ENCODE measurements at regions not wholly inside any gene's neighbourhood (a gene's known extent, or its start where the extent isn't known, plus 50 kb on each side); places are given as distances from the start of the nearest gene placed in this dataset.

- no peaks in the 10 kb centered on the region for H3K4me1 ChIP-seq
- 85% methylated on average over 4 of the region's 4 CpGs for WGBS
- H3K36me3 ChIP-seq = no peaks in the 10 kb centered on the region
- TF ChIP-seq, protein P1, sequence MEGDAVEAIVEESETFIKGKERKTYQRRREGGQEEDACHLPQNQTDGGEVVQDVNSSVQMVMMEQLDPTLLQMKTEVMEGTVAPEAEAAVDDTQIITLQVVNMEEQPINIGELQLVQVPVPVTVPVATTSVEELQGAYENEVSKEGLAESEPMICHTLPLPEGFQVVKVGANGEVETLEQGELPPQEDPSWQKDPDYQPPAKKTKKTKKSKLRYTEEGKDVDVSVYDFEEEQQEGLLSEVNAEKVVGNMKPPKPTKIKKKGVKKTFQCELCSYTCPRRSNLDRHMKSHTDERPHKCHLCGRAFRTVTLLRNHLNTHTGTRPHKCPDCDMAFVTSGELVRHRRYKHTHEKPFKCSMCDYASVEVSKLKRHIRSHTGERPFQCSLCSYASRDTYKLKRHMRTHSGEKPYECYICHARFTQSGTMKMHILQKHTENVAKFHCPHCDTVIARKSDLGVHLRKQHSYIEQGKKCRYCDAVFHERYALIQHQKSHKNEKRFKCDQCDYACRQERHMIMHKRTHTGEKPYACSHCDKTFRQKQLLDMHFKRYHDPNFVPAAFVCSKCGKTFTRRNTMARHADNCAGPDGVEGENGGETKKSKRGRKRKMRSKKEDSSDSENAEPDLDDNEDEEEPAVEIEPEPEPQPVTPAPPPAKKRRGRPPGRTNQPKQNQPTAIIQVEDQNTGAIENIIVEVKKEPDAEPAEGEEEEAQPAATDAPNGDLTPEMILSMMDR (IDR thresholded peaks at IDR 0.05) = no peak
- TF ChIP-seq POLR2AphosphoS5 (IDR thresholded peaks at IDR 0.05) (no peak), POLR2A (IDR thresholded peaks at IDR 0.05; ENCODE audit: low read depth) (no peak), EP300 (IDR thresholded peaks at IDR 0.05) (no peak)
- no peaks in the 10 kb centered on the region for H3K9me3 ChIP-seq
- no peak for DNase-seq (ENCODE audit: extremely low spot score)
- intact Hi-C loops (cut with DNase I) = no loop called here
- no peak overlapping the region for H3K27ac ChIP-seq (replicated peaks in 1 of 4)
- H3K4me3 ChIP-seq = no peak overlapping the region
- no peaks in the 10 kb centered on the region for H3K27me3 ChIP-seq
Measured at GRCh38 chr13:58994077-58994476, 1169.7 kb downstream of the DIAPH3 start.

DNA sequence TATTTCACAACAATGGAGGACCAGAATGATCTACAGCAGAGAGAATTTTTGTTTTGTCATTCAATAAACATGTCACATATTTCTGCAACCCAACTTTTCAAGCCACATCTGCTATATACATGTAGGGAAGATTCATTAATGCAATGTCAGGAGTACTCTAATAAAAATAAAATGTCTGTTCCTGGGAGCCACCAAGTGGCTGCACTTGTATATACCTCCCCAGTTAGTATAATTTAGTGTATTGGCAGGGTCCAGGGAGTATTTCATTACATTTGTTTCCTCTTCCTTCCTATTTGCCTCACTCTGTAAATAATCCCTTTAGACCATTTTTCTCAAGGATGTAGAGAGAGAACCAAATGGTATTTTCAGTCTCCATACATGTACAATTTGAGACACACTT is 1169.0 kb downstream of the DIAPH3 start:
- DNase-seq (ENCODE audit: extremely low spot score) = no peak
- TF ChIP-seq, protein P1 (IDR thresholded peaks at IDR 0.05) = no peak
- no peak for TF ChIP-seq EP300 (IDR thresholded peaks at IDR 0.05)
- H3K9me3 ChIP-seq = no peaks in the 10 kb centered on the region
- no peaks in the 10 kb centered on the region for H3K36me3 ChIP-seq
- no peaks in the 10 kb centered on the region for H3K27me3 ChIP-seq
- intact Hi-C loops (cut with DNase I) = no loop called here
- H3K27ac ChIP-seq (replicated peaks in 1 of 4) = no peak overlapping the region
- no peaks in the 10 kb centered on the region for H3K4me1 ChIP-seq
- no peak overlapping the region for H3K4me3 ChIP-seq

DNA sequence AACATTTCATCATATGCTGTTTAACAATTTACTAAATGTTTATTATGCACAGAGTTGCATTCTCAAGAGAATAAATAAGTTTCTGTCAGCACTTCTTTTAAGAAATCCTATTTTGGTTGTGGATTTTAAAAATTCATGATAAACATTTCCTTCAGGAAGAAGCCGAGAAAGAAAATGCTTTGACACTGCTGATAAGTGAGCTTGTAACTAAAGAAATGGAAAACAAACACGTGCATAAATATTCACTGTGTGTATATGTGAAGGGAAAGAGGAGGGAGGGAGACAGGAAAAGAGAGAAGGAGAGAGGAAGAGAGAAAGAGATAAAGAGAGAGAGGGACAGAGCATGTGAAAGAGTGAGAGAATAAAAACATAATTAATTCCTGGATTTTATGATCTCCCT is 1165.0 kb downstream of the DIAPH3 start:
- H3K9me3 ChIP-seq = peaks cover 0 to 4% (median 0%) of the 10 kb centered on the region in 4 donors
- WGBS = 51% methylated on average over 2 of the region's 2 CpGs
- intact Hi-C loops (cut with DNase I) = no loop called here
- TF ChIP-seq POLR2A (IDR thresholded peaks at IDR 0.05; ENCODE audit: low read depth) (no peak), EP300 (IDR thresholded peaks at IDR 0.05) (no peak), POLR2AphosphoS5 (IDR thresholded peaks at IDR 0.05) (no peak)
- TF ChIP-seq, protein P1 (IDR thresholded peaks at IDR 0.05) = no peak
- H3K4me1 ChIP-seq = no peaks in the 10 kb centered on the region
- H3K36me3 ChIP-seq = no peaks in the 10 kb centered on the region
- H3K4me3 ChIP-seq = no peak overlapping the region
- H3K27ac ChIP-seq (replicated peaks in 1 of 4) = no peak overlapping the region
- no peaks in the 10 kb centered on the region for H3K27me3 ChIP-seq
- no peak for DNase-seq (ENCODE audit: extremely low spot score)

DNA sequence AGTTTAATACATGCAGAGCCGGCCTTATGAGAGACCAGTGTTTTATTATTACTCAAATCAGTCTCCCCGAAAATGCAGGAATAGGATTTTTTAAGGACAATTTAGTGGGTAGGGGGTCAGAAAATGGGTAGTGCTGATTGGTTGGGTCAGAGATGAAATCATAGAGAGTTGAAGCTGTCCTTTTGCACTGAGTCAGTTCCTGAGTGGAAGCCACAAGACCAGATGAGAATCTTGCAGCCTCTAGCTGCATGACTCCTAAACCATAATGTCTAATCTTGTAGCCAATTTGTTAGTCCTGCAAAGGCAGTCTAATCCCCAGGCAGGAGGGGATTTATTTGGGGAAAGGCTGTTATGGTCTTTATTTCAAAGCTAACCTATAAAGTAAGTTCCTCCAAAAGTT is 1163.9 kb downstream of the DIAPH3 start:
- no peak overlapping the region for H3K4me3 ChIP-seq
- intact Hi-C loops (cut with DNase I) = no loop called here
- no peak for DNase-seq (ENCODE audit: extremely low spot score)
- peaks cover 0 to 8% (median 0%) of the 10 kb centered on the region in 4 donors for H3K9me3 ChIP-seq
- no peaks in the 10 kb centered on the region for H3K4me1 ChIP-seq
- TF ChIP-seq, protein P1 (IDR thresholded peaks at IDR 0.05) = no peak
- TF ChIP-seq EP300 (IDR thresholded peaks at IDR 0.05) = no peak
- H3K36me3 ChIP-seq = no peaks in the 10 kb centered on the region
- 87% methylated on average over 2 of the region's 2 CpGs for WGBS
- H3K27me3 ChIP-seq = no peaks in the 10 kb centered on the region
- no peak overlapping the region for H3K27ac ChIP-seq (replicated peaks in 1 of 4)

GRCh38 chr13:59000770-59001169 is 1163.0 kb downstream of the DIAPH3 start:
- Histone ChIP-seq H3K9me3 (peaks cover 0 to 8% (median 0%) of the 10 kb centered on the region in 4 donors), H3K36me3 (no peaks in the 10 kb centered on the region), H3K27me3 (no peaks in the 10 kb centered on the region), H3K4me1 (no peaks in the 10 kb centered on the region), H3K27ac (replicated peaks in 1 of 4) (no peak overlapping the region), H3K4me3 (no peak overlapping the region)
- intact Hi-C loops (cut with DNase I) = no loop called here
- DNase-seq (ENCODE audit: extremely low spot score) = no peak
- TF ChIP-seq POLR2AphosphoS5 (IDR thresholded peaks at IDR 0.05) (no peak), POLR2A (IDR thresholded peaks at IDR 0.05; ENCODE audit: low read depth) (no peak), EP300 (IDR thresholded peaks at IDR 0.05) (no peak)
- TF ChIP-seq, protein P1 (IDR thresholded peaks at IDR 0.05) = no peak
